ENCODE measurements at regions not wholly inside any gene's neighbourhood (a gene's known extent, or its start where the extent isn't known, plus 50 kb on each side); places are given as distances from the start of the nearest gene placed in this dataset.

DNA sequence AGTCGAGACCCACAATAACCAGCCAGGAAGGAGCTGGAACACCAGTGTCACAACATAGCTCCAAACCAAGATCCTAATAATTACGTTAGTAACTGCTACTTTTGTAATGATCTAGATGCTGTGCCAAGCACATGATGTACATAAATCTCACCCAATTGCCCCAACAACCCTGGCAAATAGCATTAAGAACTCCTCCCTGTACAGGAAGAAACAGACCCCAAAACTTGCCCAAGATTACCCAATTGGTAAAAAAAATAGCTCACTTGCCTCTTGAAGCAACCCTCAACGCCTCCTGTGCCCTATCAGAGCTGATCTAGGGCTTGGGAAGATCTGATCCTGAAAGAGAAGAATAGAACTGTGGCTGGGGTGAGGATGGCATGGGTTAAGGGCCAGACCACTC is 628.7 kb upstream of the AUTS2 start:
- in situ Hi-C loops (cut with MboI; ENCODE audit: low sequenced_read_pairs), result no loop called here
- Histone ChIP-seq H3K23ac (ENCODE audit: low read depth, low read length) (no peak overlapping the region), H2BK15ac (ENCODE audit: low read depth, low read length) (no peak overlapping the region), H3K18ac (ENCODE audit: low read depth, low read length) (no peak overlapping the region), H3K9me3 (ENCODE audit: control insufficient read depth, insufficient read depth, low read length) (peaks cover 13% of the 10 kb centered on the region), H2AK9ac (replicated peaks; ENCODE audit: low read depth, low read length, poor library complexity) (no peak overlapping the region), H3K27me3 (ENCODE audit: control insufficient read depth, insufficient read depth, low read length) (no peaks in the 10 kb centered on the region), H3K14ac (replicated peaks; ENCODE audit: low read depth, low read length) (no peak overlapping the region), H3K9ac (ENCODE audit: low read depth, low read length) (no peak overlapping the region), H4K20me1 (ENCODE audit: insufficient read depth, low read length) (no peaks in the 10 kb centered on the region), H2BK120ac (ENCODE audit: low read depth, low read length) (no peak overlapping the region), H4K5ac (ENCODE audit: low read depth, low read length) (no peak overlapping the region), H2AK5ac (ENCODE audit: low read depth, low read length) (no peak overlapping the region), H3K36me3 (ENCODE audit: control insufficient read depth, insufficient read depth, low read length) (no peaks in the 10 kb centered on the region), H3K4me3 (ENCODE audit: insufficient read depth, low read depth, low read length) (no peak overlapping the region), H4K8ac (ENCODE audit: low read depth in 2 of 2, low read length in 2 of 2) (no peak overlapping the region), H3K4me1 (ENCODE audit: control insufficient read depth, insufficient read depth, low read length) (no peaks in the 10 kb centered on the region), H3K27ac (ENCODE audit: insufficient read depth, low read length) (no peak overlapping the region), H3K4me2 (ENCODE audit: low read depth, low read length) (no peak overlapping the region), H2BK20ac (ENCODE audit: low read depth, low read length) (no peak overlapping the region), H3K79me1 (ENCODE audit: low read depth in 1 of 2, low read length in 2 of 2) (no peaks in the 10 kb centered on the region), H2BK5ac (ENCODE audit: low read depth, low read length, poor library complexity, severe bottlenecking) (no peak overlapping the region), H3K9me1 (ENCODE audit: insufficient read depth, low read length) (no peaks in the 10 kb centered on the region), H4K91ac (ENCODE audit: insufficient read depth, low read depth, low read length) (no peak overlapping the region), H3K4ac (ENCODE audit: low read depth, low read length) (no peak overlapping the region), H3K56ac (ENCODE audit: extremely low read depth, insufficient read depth, low read length) (no peak overlapping the region), H2AFZ (replicated peaks; ENCODE audit: low read length, poor library complexity) (no peak overlapping the region)
- POLR2A ChIA-PET (ENCODE audit: unreplicated experiment), result no interaction called here
- CTCF ChIA-PET, result no interaction called here
- TF ChIP-seq, protein P1, sequence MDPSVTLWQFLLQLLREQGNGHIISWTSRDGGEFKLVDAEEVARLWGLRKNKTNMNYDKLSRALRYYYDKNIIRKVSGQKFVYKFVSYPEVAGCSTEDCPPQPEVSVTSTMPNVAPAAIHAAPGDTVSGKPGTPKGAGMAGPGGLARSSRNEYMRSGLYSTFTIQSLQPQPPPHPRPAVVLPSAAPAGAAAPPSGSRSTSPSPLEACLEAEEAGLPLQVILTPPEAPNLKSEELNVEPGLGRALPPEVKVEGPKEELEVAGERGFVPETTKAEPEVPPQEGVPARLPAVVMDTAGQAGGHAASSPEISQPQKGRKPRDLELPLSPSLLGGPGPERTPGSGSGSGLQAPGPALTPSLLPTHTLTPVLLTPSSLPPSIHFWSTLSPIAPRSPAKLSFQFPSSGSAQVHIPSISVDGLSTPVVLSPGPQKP (IDR thresholded peaks at IDR 0.05; ENCODE audit: borderline replicate concordance, low read depth, low read length), result no peak
- TF ChIP-seq CEBPB (IDR thresholded peaks at IDR 0.05; ENCODE audit: low read depth, low read length) (no peak), SMC3 (IDR thresholded peaks at IDR 0.05; ENCODE audit: low read depth, low read length) (no peak), RCOR1 (IDR thresholded peaks at IDR 0.05; ENCODE audit: insufficient replicate concordance, low read length) (no peak), CTCF (conservative IDR thresholded peaks at IDR 0.05; ENCODE audit: low read depth, low read length) (no peak), BHLHE40 (IDR thresholded peaks at IDR 0.05; ENCODE audit: low read depth, low read length) (no peak), RAD21 (IDR thresholded peaks at IDR 0.05; ENCODE audit: low read length) (no peak), POLR2A (IDR thresholded peaks at IDR 0.05; ENCODE audit: low read depth, low read length) (no peak), FOS (IDR thresholded peaks at IDR 0.05; ENCODE audit: low read depth, low read length) (no peak), NFE2L2 (IDR thresholded peaks at IDR 0.05; ENCODE audit: low read depth, low read length) (no peak), RFX5 (IDR thresholded peaks at IDR 0.05; ENCODE audit: low read depth, low read length) (no peak), MXI1 (IDR thresholded peaks at IDR 0.05; ENCODE audit: borderline replicate concordance, low read depth, low read length) (no peak), MAFK (IDR thresholded peaks at IDR 0.05; ENCODE audit: low read depth, low read length) (no peak), USF2 (IDR thresholded peaks at IDR 0.05; ENCODE audit: low read depth, low read length) (no peak), MAZ (IDR thresholded peaks at IDR 0.05; ENCODE audit: borderline replicate concordance, low read depth, low read length) (no peak), CHD1 (IDR thresholded peaks at IDR 0.05; ENCODE audit: low read depth, low read length) (no peak)
- ATAC-seq (ENCODE audit: low read depth) (no peak), DNase-seq (no peak)
- intact Hi-C loops (cut with micrococcal nuclease), result no loop called here
- dilution Hi-C loops (cut with HindIII; ENCODE audit: low sequenced_read_pairs, unreplicated experiment), result no loop called here
- BruUV-seq (replicated peaks), result no TSS peak
- no CpG with 5 or more reads among the region's 3 CpGs for WGBS, 2 experiments (ENCODE audit: extremely low coverage in 2 of 2, insufficient read length in 1 of 2)

All from IMR-90 (cell line).